NB4 (cell line): ENCODE measurements at regions not wholly inside any gene's neighbourhood (a gene's known extent, or its start where the extent isn't known, plus 50 kb on each side); places are given as distances from the start of the nearest gene placed in this dataset.
"Not testable (repeated sequence)": the region's sequence is repeated elsewhere in the genome, so short reads cannot be mapped to it uniquely, and the experiment has no call there.

ENCODE experiments used
- DNase-seq: peaks from one replicate; pipeline ENCODE4 v3.0.0; 2010; ENCODE audit warnings: low read depth
- H3K4me3 ChIP-seq: one replicate; pipeline ENCODE4 v1.5.1; 2011; ENCODE audit warnings: mild to moderate bottlenecking, low read depth, low read length, moderate library complexity
- CTCF ChIP-seq: IDR thresholded peaks from one replicate; pipeline ENCODE4 v1.5.1; 2012; ENCODE audit warnings: low read depth, low read length
- MYC ChIP-seq: IDR thresholded peaks from 2 replicates; pipeline ENCODE4 v1.6.1; 2011; ENCODE audit warnings: low read depth, low read length
- POLR2A ChIP-seq: IDR thresholded peaks from 2 replicates; pipeline ENCODE4 v1.6.1; 2011; ENCODE audit warnings: mild to moderate bottlenecking; ENCODE audit not compliant: insufficient read length; ENCODE audit errors: extremely low read depth
- TF ChIP-seq, protein P1 (sequence below): IDR thresholded peaks from 2 replicates; pipeline ENCODE4 v1.6.1; 2011; ENCODE audit warnings: low read depth, low read length

GRCh38 chr4:158966091-158966490, 136.8 kb upstream of the RAPGEF2 start:
- TF ChIP-seq, protein P1, sequence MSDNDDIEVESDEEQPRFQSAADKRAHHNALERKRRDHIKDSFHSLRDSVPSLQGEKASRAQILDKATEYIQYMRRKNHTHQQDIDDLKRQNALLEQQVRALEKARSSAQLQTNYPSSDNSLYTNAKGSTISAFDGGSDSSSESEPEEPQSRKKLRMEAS: no peak
- H3K4me3 ChIP-seq: no peak overlapping the region
- DNase-seq: no peak

DNA sequence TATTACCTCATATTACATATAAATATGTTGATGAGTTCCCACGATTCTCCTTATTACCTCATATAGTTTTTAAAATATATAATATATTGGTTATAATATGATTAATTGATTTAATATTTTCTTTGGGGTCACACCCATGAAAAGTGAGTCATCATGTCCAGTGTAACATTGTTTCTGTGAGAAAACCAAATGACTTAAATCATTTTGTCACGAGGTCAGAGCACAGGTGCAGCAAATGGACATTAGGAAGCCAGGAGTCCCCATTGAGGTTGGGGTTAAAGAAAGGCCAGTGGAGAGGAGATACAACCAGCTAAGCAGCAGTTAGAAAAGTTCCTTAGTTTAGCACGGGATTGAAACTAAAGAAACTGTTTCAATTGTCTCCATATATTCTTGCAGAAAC, 133.9 kb upstream of the RAPGEF2 start:
- TF ChIP-seq POLR2A: no peak
- TF ChIP-seq, protein P1: no peak
- TF ChIP-seq CTCF: no peak
- no peak for TF ChIP-seq MYC
- no peak overlapping the region for H3K4me3 ChIP-seq
- DNase-seq: no peak

DNA sequence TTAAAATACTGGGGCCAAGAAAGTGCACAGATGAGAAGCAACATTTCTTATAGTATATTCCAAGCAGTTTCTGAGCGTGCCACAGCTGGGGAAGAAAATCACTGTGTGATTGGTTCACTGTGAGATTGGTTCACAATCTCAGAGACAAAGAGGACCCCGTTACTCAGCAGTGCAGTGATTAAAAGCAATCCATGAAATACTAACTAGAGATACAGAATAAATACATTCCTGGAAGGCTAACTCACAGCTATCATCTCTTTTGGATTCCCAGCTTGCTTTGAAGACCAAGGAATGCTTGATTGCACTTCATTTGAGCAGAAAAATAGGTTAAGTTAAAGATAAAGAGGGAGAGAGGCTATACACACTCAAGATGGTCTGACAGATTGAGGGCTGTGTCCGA, 132.1 kb upstream of the RAPGEF2 start:
- DNase-seq: no peak

GRCh38 chr4:158974438-158974837, 128.4 kb upstream of the RAPGEF2 start:
- not testable (repeated sequence) for H3K4me3 ChIP-seq, DNase-seq

More for the DNA sequence above, 132.1 kb upstream of the RAPGEF2 start:
- TF ChIP-seq MYC (no peak), POLR2A (no peak), CTCF (no peak)
- TF ChIP-seq, protein P1: no peak
- H3K4me3 ChIP-seq: no peak overlapping the region

DNA sequence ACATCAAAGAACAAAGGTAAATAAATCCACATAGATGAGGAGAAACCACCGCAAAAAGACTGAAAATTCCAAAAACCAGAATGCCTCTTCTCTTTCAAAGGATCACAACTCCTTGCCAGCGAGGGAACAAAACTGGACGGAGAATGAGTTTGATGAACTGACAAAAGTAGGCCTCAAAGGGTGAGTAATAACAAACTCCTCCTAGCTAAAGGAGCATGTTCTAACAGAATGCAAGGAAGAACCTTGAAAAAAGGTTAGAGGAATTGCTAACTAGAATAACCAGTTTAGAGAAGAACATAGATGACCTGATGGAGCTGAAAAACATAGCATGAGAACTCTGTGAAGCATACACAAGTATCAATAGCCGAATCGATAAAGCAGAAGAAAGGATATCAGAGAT, 122.2 kb upstream of the RAPGEF2 start:
- not testable (repeated sequence) for DNase-seq, H3K4me3 ChIP-seq

- no peak for TF ChIP-seq POLR2A
- TF ChIP-seq, protein P1: no peak
- TF ChIP-seq CTCF: no peak
- no peak for TF ChIP-seq MYC
- no peak overlapping the region for H3K4me3 ChIP-seq
- no peak for DNase-seq
These were observed 111.2 kb upstream of the RAPGEF2 start for GRCh38 chr4:158991534-158992155.

DNA sequence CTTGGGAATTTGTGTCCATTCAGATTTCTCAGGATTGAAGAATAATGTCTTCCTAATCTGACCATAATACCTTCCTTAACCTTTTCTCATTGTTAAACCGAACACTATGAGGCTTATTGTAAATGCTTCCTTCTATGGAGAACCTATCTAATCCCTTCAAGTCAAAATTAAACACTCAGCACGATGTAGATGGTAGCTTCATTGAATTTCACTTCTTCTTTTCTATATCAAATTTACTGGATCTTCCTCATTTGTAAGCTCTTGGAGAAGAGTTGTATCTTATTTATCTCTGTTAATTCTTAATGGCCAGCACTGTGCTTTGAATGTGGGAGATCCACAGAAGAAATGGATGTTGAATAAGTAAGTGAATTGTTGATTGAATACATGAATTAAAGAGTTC, 109.0 kb upstream of the RAPGEF2 start:
- no peak for DNase-seq
- no peak overlapping the region for H3K4me3 ChIP-seq
- TF ChIP-seq POLR2A (no peak), MYC (no peak), CTCF (no peak)
- TF ChIP-seq, protein P1: no peak
